ENCODE measurements at regions not wholly inside any gene's neighbourhood (a gene's known extent, or its start where the extent isn't known, plus 50 kb on each side); places are given as distances from the start of the nearest gene placed in this dataset.

- TF ChIP-seq POLR2A (IDR thresholded peaks at IDR 0.05) = no peak
- TF ChIP-seq, protein P1, sequence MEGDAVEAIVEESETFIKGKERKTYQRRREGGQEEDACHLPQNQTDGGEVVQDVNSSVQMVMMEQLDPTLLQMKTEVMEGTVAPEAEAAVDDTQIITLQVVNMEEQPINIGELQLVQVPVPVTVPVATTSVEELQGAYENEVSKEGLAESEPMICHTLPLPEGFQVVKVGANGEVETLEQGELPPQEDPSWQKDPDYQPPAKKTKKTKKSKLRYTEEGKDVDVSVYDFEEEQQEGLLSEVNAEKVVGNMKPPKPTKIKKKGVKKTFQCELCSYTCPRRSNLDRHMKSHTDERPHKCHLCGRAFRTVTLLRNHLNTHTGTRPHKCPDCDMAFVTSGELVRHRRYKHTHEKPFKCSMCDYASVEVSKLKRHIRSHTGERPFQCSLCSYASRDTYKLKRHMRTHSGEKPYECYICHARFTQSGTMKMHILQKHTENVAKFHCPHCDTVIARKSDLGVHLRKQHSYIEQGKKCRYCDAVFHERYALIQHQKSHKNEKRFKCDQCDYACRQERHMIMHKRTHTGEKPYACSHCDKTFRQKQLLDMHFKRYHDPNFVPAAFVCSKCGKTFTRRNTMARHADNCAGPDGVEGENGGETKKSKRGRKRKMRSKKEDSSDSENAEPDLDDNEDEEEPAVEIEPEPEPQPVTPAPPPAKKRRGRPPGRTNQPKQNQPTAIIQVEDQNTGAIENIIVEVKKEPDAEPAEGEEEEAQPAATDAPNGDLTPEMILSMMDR (IDR thresholded peaks at IDR 0.05) = no peak
Observed at GRCh38 chr18:79622004-79622403, 57.6 kb upstream of the CTDP1 start.

Measured in tibial nerve (tissue), 3 donors.